SK-N-MC (cell line): ENCODE measurements at regions not wholly inside any gene's neighbourhood (a gene's known extent, or its start where the extent isn't known, plus 50 kb on each side); places are given as distances from the start of the nearest gene placed in this dataset.

Experiments used
- EZH2 ChIP-seq: fragments of 200-600 bp; sonication (generic); IDR thresholded peaks from one replicate; pipeline ENCODE4 v1.6.1; 2017; ENCODE audit warnings: antibody characterized with exemption
- POLR2AphosphoS5 ChIP-seq: IDR thresholded peaks from 2 replicates; pipeline ENCODE4 v1.6.1; 2012; ENCODE audit warnings: mild to moderate bottlenecking, low read depth, low read length, borderline replicate concordance

DNA sequence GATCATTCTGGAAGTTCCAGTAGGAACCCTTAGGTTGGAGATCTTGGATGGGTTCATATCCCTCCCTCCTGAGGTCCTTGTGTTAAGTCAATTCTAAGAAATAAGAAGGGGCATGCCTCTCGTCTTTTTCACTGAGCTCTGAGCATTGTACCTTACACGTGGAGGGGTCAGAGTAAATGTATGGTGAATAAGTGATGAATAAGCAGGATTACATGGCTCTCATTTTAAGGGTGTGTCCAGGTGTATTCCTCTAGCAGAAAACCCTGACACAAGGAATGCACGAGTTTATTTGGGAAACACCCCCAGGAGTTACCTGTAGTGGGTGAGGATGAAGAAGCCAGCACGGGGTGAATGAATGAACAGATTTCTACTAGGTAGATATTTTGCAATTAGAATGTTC lies 400.2 kb downstream of the KIF16B start:
- TF ChIP-seq EZH2 (no peak), POLR2AphosphoS5 (no peak)
